ENCODE measurements at regions not wholly inside any gene's neighbourhood (a gene's known extent, or its start where the extent isn't known, plus 50 kb on each side); places are given as distances from the start of the nearest gene placed in this dataset.

GRCh38 chr6:18746727-18747126 is 359.6 kb downstream of the RNF144B start:
- Mint-ChIP-seq H3K27me3 (ENCODE audit: low read depth in 3 of 3) (peaks cover 0 to 1% (median 0%) of the 10 kb centered on the region in 3 donors), H3K36me3 (no peaks in the 10 kb centered on the region), H3K4me3 (no peak overlapping the region), H3K4me1 (no peaks in the 10 kb centered on the region), H3K9me3 (no peaks in the 10 kb centered on the region), H3K27ac (no peak overlapping the region)
- Histone ChIP-seq H3K4me2 (replicated peaks; ENCODE audit: extremely low read depth, low read length, poor library complexity, severe bottlenecking) (no peak overlapping the region), H3K79me2 (ENCODE audit: insufficient read depth, low read length) (no peaks in the 10 kb centered on the region), H3K9ac (ENCODE audit: insufficient read depth, low read length, poor library complexity, severe bottlenecking) (no peak overlapping the region), H3K27ac (ENCODE audit: low read depth in 1 of 2, low read length in 2 of 2) (no peak overlapping the region), H3K4me3 (replicated peaks in 1 of 3; ENCODE audit: low read depth in 2 of 3, low read length in 3 of 3) (no peak overlapping the region), H3K36me3 (replicated peaks in 1 of 2; ENCODE audit: control insufficient read depth in 1 of 2, insufficient read depth in 2 of 2, low read length in 2 of 2) (no peaks in the 10 kb centered on the region), H3K27me3 (ENCODE audit: control insufficient read depth in 2 of 2, insufficient read depth in 2 of 2, low read length in 2 of 2) (no peaks in the 10 kb centered on the region), H3K9me3 (replicated peaks in 1 of 2; ENCODE audit: control insufficient read depth in 1 of 2, insufficient read depth in 1 of 2, low read length in 2 of 2) (no peaks in the 10 kb centered on the region), H3K4me1 (ENCODE audit: control insufficient read depth in 1 of 2, insufficient read depth in 2 of 2, low read length in 2 of 2) (no peaks in the 10 kb centered on the region), H4K20me1 (ENCODE audit: insufficient read depth, low read length) (no peaks in the 10 kb centered on the region), H2AFZ (ENCODE audit: insufficient read depth, low read depth, low read length, poor library complexity, severe bottlenecking) (no peak overlapping the region)
- TF ChIP-seq CTCF (IDR thresholded peaks at IDR 0.05) = no peak
- DNase-seq = no peak
- intact Hi-C loops (cut with micrococcal nuclease) = no loop called here
- 100% methylated on average over 1 of the region's 4 CpGs for WGBS (ENCODE audit: insufficient coverage)

GRCh38 chr6:18748314-18748713 is 361.2 kb downstream of the RNF144B start:
- intact Hi-C loops (cut with micrococcal nuclease) = no loop called here
- Mint-ChIP-seq H3K36me3 (no peaks in the 10 kb centered on the region), H3K27ac (no peak overlapping the region), H3K9me3 (no peaks in the 10 kb centered on the region), H3K27me3 (ENCODE audit: low read depth in 3 of 3) (peaks cover 0 to 1% (median 0%) of the 10 kb centered on the region in 3 donors), H3K4me3 (no peak overlapping the region), H3K4me1 (no peaks in the 10 kb centered on the region)
- Histone ChIP-seq H3K36me3 (replicated peaks in 1 of 2; ENCODE audit: control insufficient read depth in 1 of 2, insufficient read depth in 2 of 2, low read length in 2 of 2) (no peaks in the 10 kb centered on the region), H3K79me2 (ENCODE audit: insufficient read depth, low read length) (no peaks in the 10 kb centered on the region), H3K4me3 (replicated peaks in 1 of 3; ENCODE audit: low read depth in 2 of 3, low read length in 3 of 3) (no peak overlapping the region), H3K4me1 (ENCODE audit: control insufficient read depth in 1 of 2, insufficient read depth in 2 of 2, low read length in 2 of 2) (no peaks in the 10 kb centered on the region), H4K20me1 (ENCODE audit: insufficient read depth, low read length) (no peaks in the 10 kb centered on the region), H3K4me2 (replicated peaks; ENCODE audit: extremely low read depth, low read length, poor library complexity, severe bottlenecking) (no peak overlapping the region), H3K27ac (ENCODE audit: low read depth in 1 of 2, low read length in 2 of 2) (no peak overlapping the region), H3K27me3 (ENCODE audit: control insufficient read depth in 2 of 2, insufficient read depth in 2 of 2, low read length in 2 of 2) (no peaks in the 10 kb centered on the region), H3K9ac (ENCODE audit: insufficient read depth, low read length, poor library complexity, severe bottlenecking) (no peak overlapping the region), H2AFZ (ENCODE audit: insufficient read depth, low read depth, low read length, poor library complexity, severe bottlenecking) (no peak overlapping the region), H3K9me3 (replicated peaks in 1 of 2; ENCODE audit: control insufficient read depth in 1 of 2, insufficient read depth in 1 of 2, low read length in 2 of 2) (no peaks in the 10 kb centered on the region)
- no peak for TF ChIP-seq CTCF (IDR thresholded peaks at IDR 0.05)
- no peak for DNase-seq
- 96% methylated on average over 3 of the region's 6 CpGs for WGBS (ENCODE audit: insufficient coverage)

Data from CD14-positive monocyte (primary cell).